HG03135 (cell line): ENCODE measurements at regions not wholly inside any gene's neighbourhood (a gene's known extent, or its start where the extent isn't known, plus 50 kb on each side); places are given as distances from the start of the nearest gene placed in this dataset.

ENCODE experiments used
- ATAC-seq: cut with Tn5 transposase; IDR thresholded peaks from one replicate; pipeline ENCODE4 v1.9.1; 2021; ENCODE audit warnings: mild to moderate bottlenecking, moderate library complexity; ENCODE audit not compliant: unreplicated experiment

- ATAC-seq, result no peak
These were observed 1169.3 kb upstream of the DDX18 start for GRCh38 chr2:116645155-116645554.

- no peak for ATAC-seq
These were observed 1145.8 kb upstream of the DDX18 start for GRCh38 chr2:116668691-116669090.

- no peak for ATAC-seq
These were observed 1144.7 kb upstream of the DDX18 start for GRCh38 chr2:116669782-116670181.

- no peak for ATAC-seq
These were observed 1140.3 kb upstream of the DDX18 start for GRCh38 chr2:116674188-116674587.

GRCh38 chr2:116676776-116677175, 1137.7 kb upstream of the DDX18 start:
- ATAC-seq, result no peak

- no peak for ATAC-seq
These were observed 1134.1 kb upstream of the DDX18 start for GRCh38 chr2:116680256-116680936.

GRCh38 chr2:116687371-116687770, 1127.1 kb upstream of the DDX18 start:
- no peak for ATAC-seq

GRCh38 chr2:116692988-116693387, 1121.5 kb upstream of the DDX18 start:
- no peak for ATAC-seq

GRCh38 chr2:116696223-116696622, 1118.3 kb upstream of the DDX18 start:
- ATAC-seq, result no peak

GRCh38 chr2:116696903-116697302, 1117.6 kb upstream of the DDX18 start:
- no peak for ATAC-seq

- no peak for ATAC-seq
These were observed 1108.1 kb upstream of the DDX18 start for GRCh38 chr2:116706396-116706795.

- no peak for ATAC-seq
These were observed 1098.5 kb upstream of the DDX18 start for GRCh38 chr2:116716038-116716437.

- ATAC-seq, result no peak
These were observed 1098.0 kb upstream of the DDX18 start for GRCh38 chr2:116716444-116716843.

GRCh38 chr2:116717832-116718231, 1096.7 kb upstream of the DDX18 start:
- ATAC-seq, result no peak

- no peak for ATAC-seq
These were observed 1096.0 kb upstream of the DDX18 start for GRCh38 chr2:116718451-116718850.

- ATAC-seq, result no peak
These were observed 1094.7 kb upstream of the DDX18 start for GRCh38 chr2:116719836-116720235.

GRCh38 chr2:116724550-116724949, 1089.9 kb upstream of the DDX18 start:
- no peak for ATAC-seq

- no peak for ATAC-seq
These were observed 1082.2 kb upstream of the DDX18 start for GRCh38 chr2:116732322-116732721.

GRCh38 chr2:116733699-116734098, 1080.8 kb upstream of the DDX18 start:
- ATAC-seq, result no peak

GRCh38 chr2:116737951-116738350, 1076.5 kb upstream of the DDX18 start:
- no peak for ATAC-seq

- ATAC-seq, result no peak
These were observed 1067.4 kb upstream of the DDX18 start for GRCh38 chr2:116747103-116747502.

- ATAC-seq, result no peak
These were observed 1064.5 kb upstream of the DDX18 start for GRCh38 chr2:116749994-116750393.

- no peak for ATAC-seq
These were observed 1060.0 kb upstream of the DDX18 start for GRCh38 chr2:116754381-116755101.
